Stimulated activated CD4-positive, alpha-beta T cell treated with anti-CD3 and anti-CD28 coated beads, Interleukin-2, amount 100 ng/mL, for 24 hours (primary cell): ENCODE measurements at regions not wholly inside any gene's neighbourhood (a gene's known extent, or its start where the extent isn't known, plus 50 kb on each side); places are given as distances from the start of the nearest gene placed in this dataset.
"Not testable (repeated sequence)": the region's sequence is repeated elsewhere in the genome, so short reads cannot be mapped to it uniquely, and the experiment has no call there.

Experiments
- DNase-seq, 2 donors: peaks; one replicate each; pipeline ENCODE4 v3.0.0-alpha.2; 2020

DNA sequence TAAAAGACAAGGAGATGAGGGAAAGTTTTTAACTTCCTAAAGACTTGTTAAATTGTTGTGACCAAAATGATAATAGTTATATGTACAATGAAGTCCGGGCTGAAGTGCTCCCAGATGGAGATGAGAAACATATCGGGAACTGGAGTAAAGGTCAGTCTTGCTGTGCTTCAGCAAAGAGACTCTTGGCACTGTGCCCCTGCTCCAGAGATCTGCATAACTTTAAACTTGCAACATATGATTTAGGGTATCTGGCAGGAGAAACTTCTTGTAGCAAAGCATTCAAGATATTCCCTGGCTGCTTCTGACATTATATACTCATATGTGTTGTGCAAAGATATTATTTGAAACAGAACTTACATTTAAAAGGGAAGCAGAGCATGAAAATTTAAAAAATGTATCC, 786.6 kb upstream of the SLITRK6 start:
- DNase-seq = no peak

GRCh38 chr13:86591862-86592261, 792.6 kb upstream of the SLITRK6 start:
- DNase-seq = no peak

DNA sequence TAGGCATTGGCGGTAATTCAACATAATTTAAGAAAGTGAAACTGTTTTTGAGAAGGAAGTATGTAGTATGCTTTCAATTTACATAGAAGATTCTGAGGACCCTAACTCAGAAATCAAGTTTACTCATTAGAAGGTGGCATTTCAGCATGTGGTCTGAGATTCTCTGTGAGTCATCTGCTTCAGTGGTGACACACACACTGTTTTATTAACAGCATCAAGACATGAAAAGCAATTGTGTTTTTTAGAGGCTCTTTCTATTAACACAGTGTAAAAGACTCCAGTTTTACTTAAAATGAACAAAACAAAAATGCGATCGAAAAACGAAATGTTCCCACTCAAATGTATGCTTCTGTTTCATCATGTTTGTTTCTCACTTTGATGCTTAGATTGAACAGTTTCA, 802.1 kb upstream of the SLITRK6 start:
- DNase-seq = no peak

GRCh38 chr13:86606264-86606663, 807.0 kb upstream of the SLITRK6 start:
- DNase-seq = no peak

GRCh38 chr13:86608701-86609100, 809.5 kb upstream of the SLITRK6 start:
- no peak for DNase-seq

DNA sequence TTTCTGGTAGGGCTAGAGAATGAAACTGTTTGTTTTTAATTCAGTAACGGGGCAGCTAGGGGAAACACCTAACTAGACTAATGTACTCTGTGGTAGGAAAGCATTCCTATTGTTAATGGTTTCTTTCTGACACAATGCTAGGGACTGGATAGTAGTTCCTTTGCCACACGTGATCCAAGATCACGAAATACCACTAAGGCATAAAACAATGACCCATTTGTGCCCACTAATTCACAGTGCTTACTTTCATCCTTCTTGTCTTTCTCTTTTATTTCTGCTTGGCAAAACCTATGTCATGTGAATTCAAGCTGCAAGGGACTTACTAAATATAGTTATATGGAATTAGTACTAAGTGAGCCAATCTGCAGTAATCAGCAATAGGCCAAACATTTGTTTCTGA, 834.1 kb upstream of the SLITRK6 start:
- DNase-seq = no peak

GRCh38 chr13:86651171-86651570, 852.0 kb upstream of the SLITRK6 start:
- not testable (repeated sequence) for DNase-seq

DNA sequence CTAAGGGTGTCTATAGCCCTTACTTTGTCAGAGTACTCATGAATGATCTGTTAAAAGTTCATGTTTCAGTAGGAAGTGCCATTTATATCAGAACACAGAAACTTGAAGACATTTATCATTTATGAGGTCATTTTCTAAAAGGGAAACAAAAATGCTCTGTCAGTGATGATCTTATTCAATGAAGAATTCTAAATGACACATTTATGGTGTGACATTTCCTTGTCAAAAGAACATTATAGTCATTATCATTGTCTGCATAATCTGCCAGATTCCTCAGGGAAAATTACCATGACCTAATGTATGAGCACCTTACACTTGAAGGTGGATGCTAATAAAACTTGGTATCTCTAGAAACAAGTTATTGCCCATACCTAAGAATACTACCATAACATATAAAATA, 853.8 kb upstream of the SLITRK6 start:
- no peak for DNase-seq

- DNase-seq = no peak
Measured at GRCh38 chr13:86655561-86655960, 856.3 kb upstream of the SLITRK6 start.

- DNase-seq = no peak
Measured at GRCh38 chr13:86660090-86660489, 860.9 kb upstream of the SLITRK6 start.

GRCh38 chr13:86665842-86666241, 866.6 kb upstream of the SLITRK6 start:
- DNase-seq = no peak

DNA sequence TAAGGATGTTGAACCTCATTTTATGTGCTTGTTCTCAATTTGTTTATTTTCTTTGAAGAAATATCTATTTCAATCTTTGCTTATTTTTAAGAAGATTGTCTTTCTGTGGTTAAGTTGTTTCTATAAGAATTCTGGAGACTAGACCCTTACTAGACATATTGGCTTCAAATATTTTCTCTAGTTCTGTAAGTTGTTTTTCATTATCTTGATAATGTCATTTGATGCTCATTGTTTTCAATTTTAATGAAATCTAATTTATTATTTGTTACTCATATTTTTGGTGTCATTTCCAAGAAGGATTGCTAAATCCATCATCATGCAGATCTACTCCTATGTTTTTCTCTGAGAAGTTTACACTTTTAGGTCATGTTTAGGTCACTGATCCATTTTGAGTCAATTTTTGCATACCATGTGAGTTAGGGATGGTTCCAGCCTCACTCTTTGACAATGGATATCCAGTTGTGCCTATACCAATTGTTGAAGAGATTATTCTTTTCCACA, 874.8 kb upstream of the SLITRK6 start:
- no peak for DNase-seq

DNA sequence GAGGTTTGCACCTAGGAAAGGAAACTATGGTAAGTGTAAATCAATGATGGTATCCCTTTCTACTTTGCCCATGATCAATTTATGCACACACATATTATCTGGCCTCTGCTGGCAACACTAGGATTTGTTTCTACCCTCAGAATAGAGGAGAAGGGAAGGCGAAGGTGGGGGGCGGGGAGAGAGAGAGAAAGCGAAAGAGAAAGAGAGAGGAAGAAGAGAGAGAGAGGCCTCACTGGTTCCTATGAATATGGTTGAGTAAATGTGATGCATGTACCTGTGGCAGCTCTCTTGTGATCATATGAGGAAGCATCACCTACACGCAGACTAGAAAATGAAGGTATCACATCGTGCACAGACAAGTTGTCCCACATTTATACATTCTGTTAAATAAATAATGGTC, 882.0 kb upstream of the SLITRK6 start:
- no peak for DNase-seq

DNA sequence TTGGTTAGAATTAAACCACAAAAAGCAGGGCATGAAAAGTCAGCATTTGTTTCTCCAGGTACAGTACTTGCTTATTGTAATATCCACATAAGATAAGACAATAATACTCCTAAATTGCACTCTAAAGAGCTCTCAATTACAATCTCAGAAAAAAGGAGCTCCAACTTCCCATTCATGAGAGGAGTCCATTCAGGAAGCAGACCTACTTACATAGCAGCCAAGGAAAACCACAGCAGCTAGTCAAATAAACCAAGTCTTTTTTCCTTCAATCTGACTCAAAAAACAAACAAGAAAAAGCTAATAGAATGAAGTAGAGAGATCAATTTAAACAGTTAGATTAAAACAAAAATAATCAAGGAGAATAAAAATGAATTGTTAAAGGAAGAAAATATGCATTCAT, 885.2 kb upstream of the SLITRK6 start:
- no peak for DNase-seq

GRCh38 chr13:86689911-86690310, 890.7 kb upstream of the SLITRK6 start:
- DNase-seq = no peak

DNA sequence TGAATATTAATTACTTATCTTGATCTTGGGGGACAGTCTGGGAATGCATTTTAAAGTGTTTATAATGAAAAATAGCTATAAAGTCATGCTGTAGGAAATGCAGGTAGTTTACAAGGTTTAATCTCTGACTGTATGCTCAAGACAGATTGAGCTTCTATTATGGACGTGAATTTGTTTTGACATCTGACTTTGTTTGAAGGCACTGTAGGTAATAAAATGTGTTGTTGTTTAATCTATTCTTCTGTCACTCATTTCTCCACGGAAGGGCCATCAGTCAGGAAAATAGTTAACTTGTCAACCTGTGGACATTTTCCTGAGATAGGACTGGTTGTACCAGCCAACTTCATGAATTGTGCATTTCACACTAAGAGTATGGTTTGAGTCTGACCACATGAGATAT, 893.1 kb upstream of the SLITRK6 start:
- no peak for DNase-seq

GRCh38 chr13:86710013-86710412, 910.8 kb upstream of the SLITRK6 start:
- DNase-seq = no peak

- DNase-seq = no peak
Measured at GRCh38 chr13:86710896-86711295, 911.7 kb upstream of the SLITRK6 start.

DNA sequence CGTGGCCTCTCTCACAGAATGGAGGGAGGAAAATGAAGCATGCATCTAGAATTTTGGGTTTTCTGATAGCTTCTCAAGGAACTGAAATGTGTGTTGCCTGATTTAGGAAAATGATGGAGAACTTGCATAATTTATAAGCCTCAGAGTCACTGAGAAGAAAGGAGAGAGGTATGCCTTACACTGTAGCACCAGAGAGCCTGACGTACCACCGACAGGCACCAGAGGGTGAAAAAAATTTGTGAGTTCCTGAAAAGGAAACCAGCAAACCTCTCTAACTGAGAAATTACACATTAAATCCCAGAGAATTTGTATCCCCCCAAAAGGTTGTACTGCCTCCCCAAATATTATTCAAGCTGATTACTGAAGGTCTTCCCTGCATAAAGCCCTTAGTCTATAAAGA, 915.3 kb upstream of the SLITRK6 start:
- no peak for DNase-seq

DNA sequence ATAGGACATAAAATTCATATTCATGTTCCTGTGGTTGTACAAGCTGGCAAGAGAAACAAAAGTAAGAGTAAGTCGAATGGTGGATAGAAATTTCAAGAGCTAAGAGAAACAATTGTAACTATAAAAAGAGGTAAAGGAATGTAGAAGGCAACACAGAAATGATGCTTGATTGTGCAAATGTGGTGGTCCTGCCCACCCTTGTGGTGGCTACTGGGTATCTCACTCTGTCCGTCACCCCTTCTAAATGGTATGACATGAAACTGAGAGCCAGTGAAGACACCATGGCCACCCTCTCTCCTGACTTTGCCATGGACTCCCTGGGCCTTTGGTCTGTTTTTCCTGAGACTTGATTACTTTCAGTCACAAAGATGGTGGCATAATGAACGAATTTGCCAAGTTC, 925.9 kb upstream of the SLITRK6 start:
- DNase-seq = no peak

DNA sequence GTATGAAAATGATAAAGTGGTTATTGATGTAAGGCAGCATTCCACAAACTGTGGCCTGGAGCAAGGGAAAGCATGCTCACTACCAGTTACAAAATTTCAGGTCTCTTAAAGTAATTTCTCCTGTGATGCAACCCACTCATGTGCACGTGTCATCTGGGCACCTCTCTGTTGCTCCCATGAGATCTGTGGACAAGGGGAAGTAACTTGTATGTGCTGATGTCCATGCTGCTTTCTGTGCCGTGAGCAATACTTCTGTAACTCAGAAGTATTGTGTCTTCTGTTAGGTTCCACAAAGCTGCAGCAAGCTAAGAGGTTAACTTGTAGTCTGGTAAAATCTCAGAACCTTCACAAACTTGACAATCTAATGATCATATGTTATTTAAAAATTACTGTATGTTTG, 930.0 kb upstream of the SLITRK6 start:
- DNase-seq = no peak

DNA sequence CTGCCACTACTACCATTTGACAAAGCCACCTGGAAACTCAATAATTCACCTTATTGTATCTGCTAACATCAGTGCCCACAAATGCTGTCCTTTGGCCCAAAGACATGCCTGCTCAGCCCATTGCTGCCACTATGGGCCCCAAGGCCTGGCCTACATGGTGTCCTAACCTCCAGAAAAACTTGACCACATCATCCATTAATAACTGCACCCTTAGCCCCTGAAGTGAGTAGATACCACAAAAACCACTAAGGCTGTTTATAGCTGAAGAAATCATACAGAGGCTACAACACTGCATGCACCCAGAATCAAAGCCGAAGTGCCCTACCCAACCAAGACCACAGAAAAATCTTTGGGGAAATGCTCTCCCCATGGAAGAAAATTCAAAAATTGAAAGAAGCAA, 932.8 kb upstream of the SLITRK6 start:
- DNase-seq = no peak

DNA sequence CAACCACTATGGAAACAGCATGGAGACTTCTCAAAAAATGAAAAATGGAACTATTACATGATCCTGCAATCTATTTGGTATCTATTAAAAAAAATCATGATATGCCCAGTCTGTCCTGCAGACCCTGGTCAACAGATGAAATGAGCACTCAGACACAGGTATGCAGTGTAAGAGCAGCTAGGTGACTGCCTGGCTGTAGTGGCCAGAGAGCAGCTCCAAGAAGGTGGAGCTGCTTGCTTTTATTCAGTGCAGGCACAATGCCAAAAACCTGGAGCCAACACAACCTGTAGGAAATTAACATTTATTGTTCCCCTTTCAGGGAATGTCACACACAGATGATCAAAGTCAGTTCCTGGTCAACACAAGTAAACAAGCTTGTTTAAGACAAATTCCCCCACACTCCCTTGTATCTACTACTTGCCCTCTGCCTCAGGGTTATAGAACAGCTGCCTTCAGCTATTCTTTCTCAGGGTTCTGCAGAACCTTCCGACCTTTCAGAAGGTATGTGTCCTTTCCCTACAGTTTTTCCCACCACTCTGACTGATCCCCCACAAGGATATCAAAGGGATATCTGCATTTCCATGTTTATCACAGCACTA, 933.7 kb upstream of the SLITRK5 start:
- DNase-seq = no peak

DNA sequence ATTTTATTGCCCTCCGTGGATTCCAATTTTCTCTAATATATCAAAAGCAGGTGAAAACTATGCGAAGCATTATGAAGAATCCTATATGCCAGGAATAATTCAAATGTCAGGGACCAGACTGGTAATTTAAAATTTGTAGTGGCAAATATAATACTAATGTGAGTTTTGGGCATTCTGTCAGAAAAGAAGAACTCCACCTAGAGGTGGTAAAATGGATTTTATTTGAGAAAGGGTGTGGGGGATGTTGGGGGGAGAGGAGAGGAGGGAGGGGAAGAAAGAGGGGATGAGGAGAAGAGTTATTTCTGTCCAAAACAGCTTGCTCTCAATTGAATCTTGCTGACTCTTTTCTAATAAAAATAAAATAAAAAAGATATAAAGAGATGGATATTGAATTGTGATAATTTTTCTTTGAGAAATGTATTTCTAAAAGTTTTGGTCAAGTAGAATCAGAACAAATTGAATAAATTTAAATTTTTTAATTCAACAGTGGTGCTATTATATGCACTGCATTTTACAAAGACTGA, 929.3 kb upstream of the SLITRK5 start:
- no peak for DNase-seq

GRCh38 chr13:86757236-86757978, 913.8 kb upstream of the SLITRK5 start:
- DNase-seq = no peak
